Osteoblast (primary cell): ENCODE measurements at regions not wholly inside any gene's neighbourhood (a gene's known extent, or its start where the extent isn't known, plus 50 kb on each side); places are given as distances from the start of the nearest gene placed in this dataset.

Source experiments
- DNase-seq: peaks from one replicate; pipeline ENCODE4 v3.0.0; 2011; ENCODE audit warnings: low spot score, mixed read lengths; ENCODE audit not compliant: insufficient read length; ENCODE audit errors: missing footprints
- H2AFZ ChIP-seq: 2 replicates; pipeline ENCODE4 v1.6.0; 2011; ENCODE audit warnings: mild to moderate bottlenecking, low read length
- H3K27ac ChIP-seq: 2 replicates; pipeline ENCODE4 v1.5.1; 2011; ENCODE audit warnings: mild to moderate bottlenecking, low read depth, low read length, moderate library complexity
- H3K27me3 ChIP-seq: 2 replicates; pipeline ENCODE4 v1.6.0; 2012; ENCODE audit warnings: mild to moderate bottlenecking, control low read depth, inconsistent platforms, low read length, moderate library complexity; ENCODE audit not compliant: insufficient read depth
- H3K36me3 ChIP-seq: 2 replicates; pipeline ENCODE4 v1.5.1; 2011; ENCODE audit warnings: mild to moderate bottlenecking, low read length, control low read depth, moderate library complexity; ENCODE audit not compliant: insufficient read depth
- H3K4me1 ChIP-seq: 2 replicates; pipeline ENCODE4 v1.5.1; 2011; ENCODE audit warnings: mild to moderate bottlenecking, low read length, control low read depth, moderate library complexity; ENCODE audit not compliant: insufficient read depth
- H3K4me2 ChIP-seq: 2 replicates; pipeline ENCODE4 v1.6.0; 2011; ENCODE audit warnings: mild to moderate bottlenecking, low read length; ENCODE audit not compliant: insufficient read depth
- H3K4me3 ChIP-seq: fragments of 200-600 bp; sonication (generic); 3 replicates; pipeline ENCODE4 v1.5.1; 2012; ENCODE audit warnings: mild to moderate bottlenecking, low read length, inconsistent platforms; ENCODE audit not compliant: insufficient read depth
- H3K79me2 ChIP-seq: 2 replicates; pipeline ENCODE4 v1.6.0; 2012; ENCODE audit warnings: mild to moderate bottlenecking, low read length, control low read depth, inconsistent platforms; ENCODE audit not compliant: insufficient read depth
- H3K9me3 ChIP-seq: 2 replicates; pipeline ENCODE4 v1.5.1; 2011; ENCODE audit warnings: low read depth, low read length, control low read depth
- H4K20me1 ChIP-seq: 2 replicates; pipeline ENCODE4 v1.6.0; 2012; ENCODE audit warnings: mild to moderate bottlenecking, low read length, control low read depth; ENCODE audit not compliant: insufficient read depth
- CTCF ChIP-seq: IDR thresholded peaks from 2 replicates; pipeline ENCODE4 v1.5.1; 2011; ENCODE audit warnings: mild to moderate bottlenecking, low read depth, low read length, moderate library complexity; ENCODE audit errors: extremely low read depth

GRCh38 chr9:7461791-7462190 is 337.8 kb downstream of the DMAC1 start:
- Histone ChIP-seq H3K79me2 (no peaks in the 10 kb centered on the region), H3K9me3 (no peaks in the 10 kb centered on the region), H3K27ac (no peak overlapping the region), H3K4me3 (no peak overlapping the region), H2AFZ (no peak overlapping the region), H3K27me3 (no peaks in the 10 kb centered on the region), H3K4me1 (no peaks in the 10 kb centered on the region), H4K20me1 (no peaks in the 10 kb centered on the region), H3K36me3 (no peaks in the 10 kb centered on the region), H3K4me2 (no peak overlapping the region)
- no peak for TF ChIP-seq CTCF
- no peak for DNase-seq

- H3K4me2 ChIP-seq: no peak overlapping the region
- H3K4me1 ChIP-seq: no peaks in the 10 kb centered on the region
- H3K27me3 ChIP-seq: no peaks in the 10 kb centered on the region
- no peaks in the 10 kb centered on the region for H3K36me3 ChIP-seq
- no peak overlapping the region for H3K27ac ChIP-seq
- DNase-seq: no peak
- TF ChIP-seq CTCF: no peak
- H4K20me1 ChIP-seq: no peaks in the 10 kb centered on the region
- no peaks in the 10 kb centered on the region for H3K79me2 ChIP-seq
- H3K9me3 ChIP-seq: no peaks in the 10 kb centered on the region
- no peak overlapping the region for H3K4me3 ChIP-seq
- no peak overlapping the region for H2AFZ ChIP-seq
These were observed 342.6 kb downstream of the DMAC1 start for GRCh38 chr9:7456793-7457530.

- Histone ChIP-seq H4K20me1 (no peaks in the 10 kb centered on the region), H3K27ac (no peak overlapping the region), H3K27me3 (no peaks in the 10 kb centered on the region), H3K4me1 (no peaks in the 10 kb centered on the region), H3K9me3 (no peaks in the 10 kb centered on the region), H3K4me3 (no peak overlapping the region), H3K79me2 (no peaks in the 10 kb centered on the region), H2AFZ (no peak overlapping the region), H3K36me3 (no peaks in the 10 kb centered on the region), H3K4me2 (no peak overlapping the region)
- no peak for DNase-seq
- no peak for TF ChIP-seq CTCF
These were observed 343.2 kb downstream of the DMAC1 start for GRCh38 chr9:7456377-7456776.

GRCh38 chr9:7454624-7455023 is 345.0 kb downstream of the DMAC1 start:
- Histone ChIP-seq H3K4me3 (no peak overlapping the region), H2AFZ (no peak overlapping the region), H3K36me3 (no peaks in the 10 kb centered on the region), H3K4me2 (no peak overlapping the region), H3K27ac (no peak overlapping the region), H3K27me3 (no peaks in the 10 kb centered on the region), H3K4me1 (no peaks in the 10 kb centered on the region), H3K9me3 (no peaks in the 10 kb centered on the region), H4K20me1 (no peaks in the 10 kb centered on the region), H3K79me2 (no peaks in the 10 kb centered on the region)
- no peak for TF ChIP-seq CTCF
- DNase-seq: no peak
